MCF 10A (cell line): ENCODE measurements at regions not wholly inside any gene's neighbourhood (a gene's known extent, or its start where the extent isn't known, plus 50 kb on each side); places are given as distances from the start of the nearest gene placed in this dataset.
A peak's percentile ranks its signal among the peaks of the same experiment; 100 is the strongest.

Experiments used
- BruUV-seq: library from RNA; stranded (reverse); fragments of 400-500 nt; replicated peaks from 2 replicates; lab custom pipeline; 2021; lab: Mats Ljungman, UMichigan
- CTCF ChIA-PET: fragments of 300-600 bp; sonication (Branson Sonifier 250); formaldehyde crosslinking; extraction: SDS; loops from one replicate; lab custom pipeline; 2021; ENCODE audit warnings: antibody characterized with exemption, inconsistent platforms; lab: Yijun Ruan, JAX
- POLR2A ChIA-PET: fragments of 300-600, 350-650 bp; sonication (Branson Sonifier 250); formaldehyde crosslinking; extraction: SDS; loops from one replicate; lab custom pipeline; 2020; ENCODE audit warnings: antibody characterized with exemption, inconsistent platforms; lab: Yijun Ruan, JAX
- DNase-seq: peaks from one replicate; pipeline ENCODE4 v3.0.0-alpha.2; 2018; ENCODE audit not compliant: unreplicated experiment
- H3K27ac Mint-ChIP-seq: one replicate; pipeline ENCODE4 v1.8.0; 2022; ENCODE audit warnings: mild to moderate bottlenecking, low read depth, mixed read lengths; ENCODE audit not compliant: unreplicated experiment
- H3K27me3 Mint-ChIP-seq: one replicate; pipeline ENCODE4 v1.8.0; 2022; ENCODE audit warnings: mixed read lengths; ENCODE audit not compliant: insufficient read depth, unreplicated experiment
- H3K36me3 Mint-ChIP-seq: one replicate; pipeline ENCODE4 v1.8.0; 2022; ENCODE audit warnings: mild to moderate bottlenecking, moderate library complexity, mixed read lengths; ENCODE audit not compliant: insufficient read depth, unreplicated experiment
- H3K4me1 Mint-ChIP-seq: one replicate; pipeline ENCODE4 v1.8.0; 2022; ENCODE audit warnings: mixed read lengths; ENCODE audit not compliant: insufficient read depth, unreplicated experiment
- H3K4me3 Mint-ChIP-seq: one replicate; pipeline ENCODE4 v1.8.0; 2022; ENCODE audit warnings: mild to moderate bottlenecking, moderate library complexity, mixed read lengths; ENCODE audit not compliant: unreplicated experiment
- H3K9me3 Mint-ChIP-seq: one replicate; pipeline ENCODE4 v1.8.0; 2022; ENCODE audit warnings: mixed read lengths; ENCODE audit not compliant: unreplicated experiment
- CTCF ChIP-seq: fragments of 200-600 bp; IDR thresholded peaks from one replicate; pipeline ENCODE4 v1.8.0; 2022; ENCODE audit warnings: antibody characterized with exemption, mild to moderate bottlenecking; ENCODE audit not compliant: unreplicated experiment
- intact Hi-C: fragments of 100-400 bp; cut with micrococcal nuclease; formaldehyde crosslinking; loops from 2 replicates; pipeline ENCODE4 v1.14.1; 2022

- intact Hi-C loops, result no loop called here
- Mint-ChIP-seq H3K4me1 (peaks cover 9% of the 10 kb centered on the region), H3K27me3 (no peaks in the 10 kb centered on the region), H3K27ac (peak overlapping the region; percentile 41), H3K36me3 (no peaks in the 10 kb centered on the region), H3K4me3 (no peak overlapping the region), H3K9me3 (peaks cover 9% of the 10 kb centered on the region)
- BruUV-seq, result no TSS peak
- CTCF ChIA-PET, result interaction anchor here (0.7 kb wide), 1 partner anchor 159 kb away, joined by 3 read pairs; no protein-coding TSS in a partner anchor
- POLR2A ChIA-PET, result interaction anchor here (0.8 kb wide), 1 partner anchor 116 kb away, joined by 3 read pairs; no protein-coding TSS in a partner anchor
- DNase-seq, result peak; percentile 11
- TF ChIP-seq CTCF, result no peak
Observed at GRCh38 chr9:106468431-106468830, 394.5 kb upstream of the ZNF462 start.

- Mint-ChIP-seq H3K27me3 (no peaks in the 10 kb centered on the region), H3K4me1 (peaks cover 29% of the 10 kb centered on the region), H3K9me3 (no peaks in the 10 kb centered on the region), H3K36me3 (no peaks in the 10 kb centered on the region), H3K27ac (no peak overlapping the region), H3K4me3 (no peak overlapping the region)
- ChIA-PET CTCF (no interaction called here), POLR2A (no interaction called here)
- no peak for DNase-seq
- intact Hi-C loops, result no loop called here
- no TSS peak for BruUV-seq
- no peak for TF ChIP-seq CTCF
Observed at GRCh38 chr9:106478312-106478711, 384.7 kb upstream of the ZNF462 start.

GRCh38 chr9:106478727-106479126 is 384.2 kb upstream of the ZNF462 start:
- peaks cover 32% of the 10 kb centered on the region for H3K4me1 Mint-ChIP-seq
- no peaks in the 10 kb centered on the region for H3K36me3 Mint-ChIP-seq
- CTCF ChIA-PET, result no interaction called here
- H3K27ac Mint-ChIP-seq, result no peak overlapping the region
- no peak for DNase-seq
- H3K4me3 Mint-ChIP-seq, result no peak overlapping the region
- intact Hi-C loops, result no loop called here
- H3K9me3 Mint-ChIP-seq, result no peaks in the 10 kb centered on the region
- no TSS peak for BruUV-seq
- POLR2A ChIA-PET, result no interaction called here
- no peaks in the 10 kb centered on the region for H3K27me3 Mint-ChIP-seq
- TF ChIP-seq CTCF, result no peak

- POLR2A ChIA-PET, result no interaction called here
- DNase-seq, result peak; percentile 76
- no peak for TF ChIP-seq CTCF
- CTCF ChIA-PET, result interaction anchor here (0.6 kb wide), 1 partner anchor 583 kb away, joined by 3 read pairs; no protein-coding TSS in a partner anchor
- no peaks in the 10 kb centered on the region for H3K36me3 Mint-ChIP-seq
- H3K4me1 Mint-ChIP-seq, result peaks cover 32% of the 10 kb centered on the region
- no peak overlapping the region for H3K27ac Mint-ChIP-seq
- H3K27me3 Mint-ChIP-seq, result no peaks in the 10 kb centered on the region
- no peaks in the 10 kb centered on the region for H3K9me3 Mint-ChIP-seq
- intact Hi-C loops, result no loop called here
- no TSS peak for BruUV-seq
- H3K4me3 Mint-ChIP-seq, result no peak overlapping the region
Observed at GRCh38 chr9:106479679-106480078, 383.3 kb upstream of the ZNF462 start.
